ENCODE measurements at regions not wholly inside any gene's neighbourhood (a gene's known extent, or its start where the extent isn't known, plus 50 kb on each side); places are given as distances from the start of the nearest gene placed in this dataset.

GRCh38 chr5:38078161-38078560 is 180.2 kb upstream of the EGFLAM start:
- no peak for TF ChIP-seq POLR2A (IDR thresholded peaks at IDR 0.05; ENCODE audit: extremely low read depth, insufficient read length)
- no peak for TF ChIP-seq CTCF (IDR thresholded peaks at IDR 0.05; ENCODE audit: low read depth, low read length)
- TF ChIP-seq MYC (IDR thresholded peaks at IDR 0.05; ENCODE audit: low read depth, low read length): no peak
- TF ChIP-seq MAX (IDR thresholded peaks at IDR 0.05; ENCODE audit: low read depth, low read length): no peak
